ENCODE measurements at regions not wholly inside any gene's neighbourhood (a gene's known extent, or its start where the extent isn't known, plus 50 kb on each side); places are given as distances from the start of the nearest gene placed in this dataset.

- DNase-seq, result no peak
Measured at GRCh38 chr5:148951612-148952011, 111.2 kb downstream of the SH3TC2 start.

- no peak for DNase-seq
Measured at GRCh38 chr5:148952097-148952867, 110.6 kb downstream of the SH3TC2 start.

- no peak for DNase-seq
Measured at GRCh38 chr5:148953711-148954110, 109.2 kb downstream of the SH3TC2 start.

Data from NCI-H510A treated with DMSO at 0.1 percent for 48 hours (cell line).